HL-60 (cell line): ENCODE measurements at regions not wholly inside any gene's neighbourhood (a gene's known extent, or its start where the extent isn't known, plus 50 kb on each side); places are given as distances from the start of the nearest gene placed in this dataset.
"Not testable (repeated sequence)": the region's sequence is repeated elsewhere in the genome, so short reads cannot be mapped to it uniquely, and the experiment has no call there.

Source experiments
- DNase-seq, 2 experiments: peaks; one replicate each; pipeline ENCODE4 v3.0.0-alpha.2; 2010 to 2020; ENCODE audit warnings: low read depth in 1 of 2, low spot score in 1 of 2
- H3K27ac ChIP-seq: fragments of 250-450 bp; sonication (Bioruptor Pico); replicated peaks from 2 replicates; pipeline ENCODE4 v1.5.1; 2020; ENCODE audit warnings: mild to moderate bottlenecking, moderate library complexity
- H3K27me3 ChIP-seq: fragments of 250-450 bp; sonication (Bioruptor Pico); 2 replicates; pipeline ENCODE4 v1.5.1; 2021; ENCODE audit warnings: mild to moderate bottlenecking, moderate library complexity; ENCODE audit not compliant: insufficient read depth, poor library complexity, severe bottlenecking
- H3K4me3 ChIP-seq: replicated peaks from 2 replicates; pipeline ENCODE4 v1.5.1; 2011; ENCODE audit warnings: mild to moderate bottlenecking, control low read depth, low read length; ENCODE audit not compliant: insufficient read depth
- CTCF ChIP-seq: IDR thresholded peaks from one replicate; pipeline ENCODE4 v1.5.1; 2011; ENCODE audit warnings: low read length, control low read depth, inconsistent platforms; ENCODE audit not compliant: insufficient read depth
- GABPA ChIP-seq: IDR thresholded peaks from 2 replicates; pipeline ENCODE4 v1.6.1; 2012; ENCODE audit warnings: low read depth
- POLR2AphosphoS5 ChIP-seq: IDR thresholded peaks from 2 replicates; pipeline ENCODE4 v1.6.1; 2012; ENCODE audit warnings: low read depth
- REST ChIP-seq: IDR thresholded peaks from 2 replicates; pipeline ENCODE4 v1.6.1; 2012; ENCODE audit warnings: low read depth; ENCODE audit not compliant: insufficient replicate concordance
- SPI1 ChIP-seq: IDR thresholded peaks from 2 replicates; pipeline ENCODE4 v1.6.1; 2012; ENCODE audit warnings: low read depth, mild to moderate bottlenecking, borderline replicate concordance

- Histone ChIP-seq H3K27ac (no peak overlapping the region), H3K4me3 (no peak overlapping the region), H3K27me3 (no peaks in the 10 kb centered on the region)
- TF ChIP-seq CTCF: no peak
- TF ChIP-seq REST: no peak
- TF ChIP-seq POLR2AphosphoS5: no peak
- no peak for TF ChIP-seq SPI1
- TF ChIP-seq GABPA: no peak
- DNase-seq: no peak
Measured at GRCh38 chr9:81069923-81070322, 619.4 kb downstream of the TLE1 start.

GRCh38 chr9:81069038-81069795 lies 620.1 kb downstream of the TLE1 start:
- no peaks in the 10 kb centered on the region for H3K27me3 ChIP-seq
- no peak for DNase-seq
- TF ChIP-seq SPI1 (no peak), REST (no peak), GABPA (no peak), CTCF (no peak), POLR2AphosphoS5 (no peak)
- H3K4me3 ChIP-seq: no peak overlapping the region
- H3K27ac ChIP-seq: no peak overlapping the region

- DNase-seq, H3K4me3 ChIP-seq, H3K27me3 ChIP-seq: not testable (repeated sequence)
Measured at GRCh38 chr9:81062995-81063394, 626.4 kb downstream of the TLE1 start.

GRCh38 chr9:81058782-81059181 lies 630.6 kb downstream of the TLE1 start:
- H3K27me3 ChIP-seq: no peaks in the 10 kb centered on the region
- no peak overlapping the region for H3K4me3 ChIP-seq
- no peak overlapping the region for H3K27ac ChIP-seq
- DNase-seq: no peak
- no peak for TF ChIP-seq GABPA
- no peak for TF ChIP-seq CTCF
- no peak for TF ChIP-seq SPI1

More at GRCh38 chr9:81062995-81063394, 626.4 kb downstream of the TLE1 start:
- H3K27ac ChIP-seq: not testable (repeated sequence)
